GM18907 (cell line): ENCODE measurements at regions not wholly inside any gene's neighbourhood (a gene's known extent, or its start where the extent isn't known, plus 50 kb on each side); places are given as distances from the start of the nearest gene placed in this dataset.

Experiments
- ATAC-seq: cut with Tn5 transposase; IDR thresholded peaks from one replicate; pipeline ENCODE4 v1.9.1; 2021; ENCODE audit warnings: mild to moderate bottlenecking, moderate library complexity; ENCODE audit not compliant: unreplicated experiment

DNA sequence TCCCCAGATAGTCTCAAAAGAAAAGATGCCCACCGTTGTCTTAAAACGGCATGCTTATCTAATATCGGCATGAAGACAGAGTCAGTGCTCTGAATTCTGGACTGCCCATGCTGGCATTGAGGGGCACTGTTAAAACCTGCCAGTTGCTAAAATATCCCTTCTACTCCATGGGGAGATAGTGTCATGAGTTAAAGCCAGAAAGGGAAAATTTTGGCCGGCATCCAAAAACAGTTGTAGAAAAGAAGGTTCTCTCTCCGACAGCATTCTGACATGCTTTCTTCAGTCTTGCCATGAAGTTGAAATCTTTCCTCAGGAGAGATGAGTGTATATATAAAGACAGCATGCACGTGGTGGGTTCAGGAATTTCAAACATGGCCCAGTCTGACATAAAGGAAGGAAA, 401.3 kb upstream of the PIK3C3 start:
- no peak for ATAC-seq

DNA sequence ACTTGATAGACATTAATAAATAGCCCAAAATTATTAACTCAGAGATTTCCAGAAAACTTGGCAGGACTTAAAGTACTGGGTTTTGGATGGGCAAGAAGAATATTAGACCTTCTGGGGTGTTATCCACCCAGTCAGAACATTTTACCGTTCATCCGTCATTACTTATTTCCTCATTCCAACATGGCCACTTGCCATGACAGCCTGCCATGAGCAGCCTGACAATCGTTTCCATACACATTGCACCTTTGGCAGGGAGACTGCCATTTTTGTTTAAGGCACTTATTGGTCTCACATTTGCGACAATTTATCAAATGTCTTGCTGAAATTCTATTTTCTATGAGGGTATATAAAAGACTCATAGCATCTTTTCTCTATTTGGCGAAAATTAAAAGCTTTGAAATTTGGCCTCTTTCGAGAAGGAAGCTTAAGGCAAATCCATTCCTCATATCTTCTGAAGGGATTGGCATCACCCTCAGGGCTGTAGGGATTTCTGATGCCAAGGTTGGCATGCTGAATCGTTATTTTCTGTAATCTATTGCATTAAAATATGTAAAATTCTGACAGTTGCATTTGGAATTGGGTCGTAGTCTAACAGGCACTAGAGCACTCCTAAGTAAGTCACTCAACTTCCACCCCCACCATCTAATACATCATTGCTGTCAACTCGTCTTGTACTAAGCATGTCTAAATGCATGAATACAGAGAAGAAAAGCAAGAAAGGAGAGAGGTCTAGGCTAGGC, 406.3 kb upstream of the PIK3C3 start:
- no peak for ATAC-seq

DNA sequence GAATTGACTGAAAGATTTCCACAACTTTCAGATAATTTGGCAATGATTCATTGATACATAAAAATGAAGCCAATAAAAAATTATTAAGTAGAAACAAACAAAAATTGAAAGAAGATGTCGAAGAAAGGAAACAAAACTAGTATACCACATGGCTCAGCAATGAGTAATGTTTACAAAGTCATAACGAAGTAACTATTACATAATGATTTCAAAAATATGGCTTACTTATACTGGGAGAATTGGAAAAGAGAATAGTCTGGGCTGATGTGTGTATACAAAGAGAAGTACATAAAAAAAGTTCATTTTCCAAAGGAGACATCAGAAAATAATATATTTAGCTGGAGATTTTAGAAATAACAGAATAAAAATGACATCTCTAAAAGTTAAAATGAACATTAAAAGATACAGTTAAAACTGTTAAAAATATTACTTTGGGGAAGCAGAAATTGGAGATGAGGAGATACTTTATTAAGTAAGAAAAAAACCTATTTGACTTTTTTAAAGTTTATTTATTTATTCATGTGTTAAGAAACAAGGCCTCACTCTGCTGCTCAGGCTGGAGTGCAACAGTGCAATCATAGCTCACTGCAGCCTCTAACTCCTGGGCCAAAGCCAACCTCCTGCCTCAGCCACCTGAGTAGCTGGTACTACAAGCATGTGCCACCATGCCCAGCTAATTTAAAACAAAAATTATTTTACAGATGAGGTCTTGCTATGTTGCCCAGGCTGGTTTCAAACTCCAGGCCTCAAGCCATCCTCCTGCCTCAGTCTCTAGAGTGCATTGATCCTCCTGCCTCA, 409.7 kb upstream of the PIK3C3 start:
- ATAC-seq: no peak

DNA sequence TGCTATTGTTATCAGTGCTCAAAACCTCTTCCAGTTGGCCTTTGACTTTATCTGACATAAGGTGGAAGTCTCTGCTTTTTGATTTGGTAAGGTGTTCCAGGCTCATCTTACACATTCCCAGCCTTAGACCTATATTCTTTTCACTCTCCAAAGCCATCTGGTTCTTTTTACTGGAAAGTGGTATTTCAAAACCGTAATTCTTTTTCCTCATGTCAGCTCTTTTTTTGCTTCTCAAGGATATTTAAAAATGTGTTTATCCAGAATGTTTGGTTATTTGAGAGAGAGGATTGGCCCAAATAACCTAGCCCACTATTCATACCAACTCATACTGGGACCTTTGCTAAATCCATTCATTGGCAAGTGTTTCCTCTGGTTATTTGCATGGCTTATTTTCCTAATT, 411.2 kb upstream of the PIK3C3 start:
- ATAC-seq: no peak

DNA sequence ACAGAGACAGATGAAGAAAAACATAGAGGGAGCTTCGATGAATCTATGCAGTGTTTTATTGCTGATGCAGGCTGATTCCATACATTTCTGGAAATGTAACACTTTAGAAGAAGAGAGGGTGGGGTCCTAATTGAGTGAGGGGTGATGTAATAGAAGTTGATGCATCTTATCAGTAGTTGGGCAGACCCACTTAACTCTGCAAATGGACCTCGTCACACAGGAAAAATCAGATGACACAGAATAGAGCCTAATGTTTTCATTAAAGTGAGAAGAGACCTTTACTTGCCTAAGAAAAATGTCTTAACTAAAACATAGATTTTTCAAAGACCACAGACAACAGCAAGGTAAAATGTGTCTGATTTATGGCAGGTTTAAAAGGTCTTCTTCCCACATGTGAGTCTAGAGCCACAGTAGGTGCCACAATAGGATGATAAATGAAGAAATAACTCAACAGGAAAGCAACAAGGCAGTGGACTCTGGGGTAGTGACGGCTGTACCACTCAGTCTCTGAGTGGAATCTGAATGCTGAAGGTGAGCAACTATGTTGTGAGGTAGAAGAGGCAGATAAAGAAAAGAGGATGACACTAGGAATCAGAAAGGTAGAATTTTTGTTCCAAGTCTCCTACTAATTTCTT, 414.7 kb upstream of the PIK3C3 start:
- ATAC-seq: no peak

DNA sequence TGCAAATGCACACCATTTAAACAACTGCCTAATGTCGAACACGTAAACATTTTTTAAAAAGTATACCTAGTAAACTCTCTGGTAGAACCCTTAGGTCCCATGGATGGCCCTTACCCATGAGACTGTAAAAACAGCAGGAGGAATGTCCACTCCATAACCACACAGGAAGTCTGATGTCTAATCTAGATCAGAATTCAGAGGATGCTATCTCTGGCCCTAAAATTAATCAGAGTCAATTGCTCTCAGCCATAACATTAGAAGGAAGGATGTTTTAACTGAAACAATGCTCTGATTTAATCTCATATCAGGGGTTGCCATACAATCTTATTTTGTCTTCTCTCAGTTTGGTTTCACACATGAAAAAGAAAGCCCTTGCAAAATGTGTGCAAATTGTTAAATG, 416.3 kb upstream of the PIK3C3 start:
- ATAC-seq: no peak

DNA sequence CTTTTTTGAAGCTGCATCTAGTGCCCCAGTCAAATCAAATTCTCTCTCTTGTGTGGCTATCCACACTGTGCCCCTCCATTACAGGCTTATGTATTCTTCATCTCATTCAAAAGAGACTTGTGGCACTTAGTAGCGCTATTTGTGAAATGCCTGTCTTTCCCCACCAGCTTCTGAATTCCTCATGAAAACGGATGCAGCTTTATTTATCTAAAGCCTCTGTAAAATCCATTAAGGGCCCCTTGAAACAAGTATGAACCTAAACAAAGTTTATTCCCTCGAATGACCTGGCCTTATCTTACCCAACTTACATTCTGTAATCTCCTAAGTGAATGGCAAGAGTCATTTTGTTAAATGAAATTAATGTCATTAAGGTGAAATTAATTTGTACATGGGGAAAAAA, 417.4 kb upstream of the PIK3C3 start:
- no peak for ATAC-seq

DNA sequence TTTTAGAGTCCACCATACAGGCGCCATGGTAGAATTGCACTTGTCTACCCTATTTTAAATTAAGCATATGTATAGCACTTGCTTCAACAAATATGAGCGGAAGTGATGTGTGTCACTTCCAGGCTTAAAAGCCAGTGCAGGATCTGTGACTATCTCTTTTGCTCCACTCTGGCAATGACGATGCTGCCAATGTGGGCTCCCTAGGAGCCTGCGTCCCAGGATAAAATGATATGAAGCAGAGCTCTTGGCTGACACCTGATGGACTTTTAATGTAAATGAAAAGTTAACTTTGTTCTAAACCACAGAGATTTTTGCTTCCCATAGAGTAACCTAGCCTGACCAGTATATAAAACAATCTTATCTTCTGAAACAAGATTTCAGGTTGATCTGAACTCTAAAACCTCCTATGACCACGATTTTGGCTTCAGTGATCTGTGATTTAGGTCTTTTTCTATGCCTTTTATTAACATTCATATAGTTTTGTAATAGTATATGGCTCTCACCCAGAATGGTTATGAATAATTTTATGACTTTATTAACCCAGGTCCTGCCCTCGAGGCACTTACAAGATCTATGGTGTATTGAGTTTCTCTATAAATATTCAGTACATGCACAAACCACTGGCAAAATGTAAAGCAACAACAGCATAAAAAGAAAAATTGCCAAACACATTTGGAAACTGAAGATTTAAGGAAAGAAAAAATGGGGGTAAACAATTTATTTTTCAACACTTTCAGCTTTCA, 422.5 kb upstream of the PIK3C3 start:
- no peak for ATAC-seq

DNA sequence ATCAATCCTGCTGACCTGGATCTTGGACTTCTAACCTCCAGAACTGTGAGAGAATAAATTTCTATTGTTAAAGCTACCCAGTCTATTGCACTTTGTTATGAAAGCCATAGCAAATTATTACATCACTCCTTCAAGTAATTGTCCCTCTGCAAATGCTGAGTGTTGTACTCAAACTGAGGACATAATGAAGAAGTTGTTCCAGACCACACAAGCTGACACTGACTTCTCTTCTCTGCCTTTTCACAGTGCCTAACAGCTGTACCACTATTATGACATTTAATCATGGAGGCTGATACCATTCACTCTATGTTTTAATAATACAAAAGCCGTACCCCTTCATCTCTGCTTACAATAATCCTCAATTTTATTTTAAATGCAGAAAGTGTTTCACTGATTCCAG, 424.1 kb upstream of the PIK3C3 start:
- ATAC-seq: no peak

DNA sequence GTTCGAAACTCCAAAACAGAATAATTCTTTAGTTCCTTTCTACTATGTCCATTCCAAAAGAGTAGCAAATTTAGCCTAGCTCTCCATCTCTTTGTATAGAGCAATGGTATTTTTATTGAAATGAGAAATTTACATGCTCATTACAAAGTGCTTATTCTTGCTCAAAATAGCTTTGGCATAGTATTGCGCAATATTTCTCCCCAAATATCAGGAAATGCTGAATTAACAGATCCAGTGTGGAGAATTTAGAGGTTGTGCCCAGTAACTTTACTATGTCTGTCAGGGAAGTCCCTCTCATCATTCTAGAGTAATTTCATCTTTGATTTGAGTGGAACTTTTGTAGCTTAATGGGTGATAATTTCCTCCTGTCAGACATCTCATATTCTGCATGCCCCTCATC, 425.9 kb upstream of the PIK3C3 start:
- ATAC-seq: no peak

DNA sequence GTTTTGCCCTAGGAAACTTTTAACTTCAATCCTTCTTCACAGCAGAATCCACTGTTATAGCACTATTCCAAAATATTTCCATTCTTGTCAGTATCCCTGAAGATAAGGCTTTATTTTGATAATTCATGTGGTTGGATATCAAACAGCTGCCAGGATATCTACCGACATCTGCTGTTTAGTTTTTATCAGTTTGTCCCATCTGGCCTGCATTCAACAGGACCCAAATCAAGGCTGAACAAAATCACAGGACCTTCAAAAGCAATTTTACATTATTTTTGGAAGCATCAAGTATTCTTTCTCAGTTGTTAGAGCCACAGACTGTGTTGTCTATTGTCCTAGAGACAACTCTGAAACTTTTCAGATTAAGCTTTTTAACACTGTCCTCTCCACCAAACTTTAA, 429.0 kb upstream of the PIK3C3 start:
- ATAC-seq: no peak

DNA sequence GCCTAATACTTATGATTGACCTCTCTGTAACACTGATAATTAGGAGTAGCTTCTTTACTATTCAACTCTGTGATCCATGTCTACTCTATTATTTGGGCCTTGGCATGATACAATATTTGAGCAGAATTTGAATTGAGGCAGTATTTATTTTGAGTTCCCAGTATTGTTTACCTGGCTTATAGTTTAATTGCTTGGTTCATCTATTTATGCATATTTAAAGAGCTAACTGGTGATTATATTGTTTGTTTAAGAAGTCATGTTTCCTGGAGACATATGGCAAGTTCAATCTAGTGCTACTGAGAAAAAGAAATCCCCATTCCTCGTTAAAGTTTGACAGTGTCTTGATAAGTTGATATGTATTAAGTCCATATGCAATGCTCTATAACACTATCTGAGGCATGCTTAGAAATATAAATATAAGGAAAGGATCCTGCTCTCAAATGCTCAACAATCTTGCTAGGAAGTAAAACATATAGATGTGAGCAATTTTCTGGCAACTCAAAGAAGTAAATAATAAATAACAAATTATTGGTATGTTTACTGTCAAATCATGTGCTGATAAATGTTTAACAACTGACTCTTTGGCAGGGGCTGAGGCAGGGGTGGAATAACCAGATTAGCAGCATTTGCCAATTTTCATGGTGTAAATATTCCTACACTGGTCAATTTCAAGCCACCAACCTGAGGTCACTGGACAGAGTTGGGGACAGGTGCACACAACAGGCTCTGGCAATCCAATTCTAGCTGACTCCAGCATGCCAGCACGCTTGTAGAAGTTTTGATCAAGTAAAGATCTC, 430.2 kb upstream of the PIK3C3 start:
- no peak for ATAC-seq

DNA sequence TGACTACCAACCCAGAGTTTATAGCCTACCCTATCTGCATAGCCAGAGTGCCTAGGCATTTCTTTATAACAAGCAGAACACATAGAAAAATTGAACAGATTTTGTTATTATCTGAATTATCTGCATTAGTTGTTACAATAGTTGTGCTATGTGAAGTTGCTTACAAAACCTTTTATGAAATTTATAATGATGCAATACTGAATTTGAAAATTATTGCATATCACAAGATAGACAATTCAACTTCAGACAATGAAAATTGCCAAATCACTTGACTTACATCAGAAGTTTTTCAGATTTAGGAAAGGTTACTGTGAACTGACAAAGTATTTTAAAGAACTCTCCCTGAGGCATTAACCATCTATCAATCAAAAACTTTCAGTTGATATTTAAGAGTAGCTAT, 437.9 kb upstream of the PIK3C3 start:
- ATAC-seq: no peak

DNA sequence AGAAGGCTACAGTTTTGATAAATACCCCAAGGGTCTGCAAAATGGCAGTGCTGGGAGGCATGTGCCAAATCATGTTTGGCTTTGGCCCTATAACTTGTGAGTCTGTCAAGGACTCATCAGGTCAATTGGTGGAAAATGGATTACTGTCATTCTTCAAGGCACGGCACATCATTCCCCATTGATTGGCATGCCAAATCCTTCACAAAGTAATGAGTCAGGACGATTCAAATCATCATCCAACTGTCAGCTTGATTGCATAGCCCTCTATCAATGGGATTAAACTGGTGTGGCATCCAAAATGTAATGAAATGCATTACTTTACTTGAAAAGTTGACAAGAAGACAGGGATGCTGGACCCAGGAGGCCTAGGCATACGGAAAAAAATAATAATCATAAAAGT, 441.6 kb upstream of the PIK3C3 start:
- no peak for ATAC-seq

DNA sequence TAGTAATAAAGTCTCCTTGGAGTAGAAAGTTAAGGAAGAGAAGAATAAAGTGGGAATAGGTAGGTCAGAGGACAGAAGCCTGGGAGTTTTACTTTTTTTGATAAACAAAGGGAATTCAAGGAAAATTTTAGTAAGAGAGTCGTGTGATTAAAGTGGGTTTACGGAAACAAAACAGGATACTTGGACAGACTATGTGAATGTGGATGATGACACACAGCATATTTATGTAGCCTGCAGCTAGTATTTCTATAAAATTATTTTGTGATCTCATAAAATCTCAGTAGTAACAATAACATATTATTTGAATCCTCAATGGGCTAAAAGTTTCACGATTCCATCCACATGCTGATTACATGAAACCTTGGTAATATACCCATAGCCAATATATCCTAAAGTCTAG, 450.7 kb upstream of the PIK3C3 start:
- no peak for ATAC-seq

DNA sequence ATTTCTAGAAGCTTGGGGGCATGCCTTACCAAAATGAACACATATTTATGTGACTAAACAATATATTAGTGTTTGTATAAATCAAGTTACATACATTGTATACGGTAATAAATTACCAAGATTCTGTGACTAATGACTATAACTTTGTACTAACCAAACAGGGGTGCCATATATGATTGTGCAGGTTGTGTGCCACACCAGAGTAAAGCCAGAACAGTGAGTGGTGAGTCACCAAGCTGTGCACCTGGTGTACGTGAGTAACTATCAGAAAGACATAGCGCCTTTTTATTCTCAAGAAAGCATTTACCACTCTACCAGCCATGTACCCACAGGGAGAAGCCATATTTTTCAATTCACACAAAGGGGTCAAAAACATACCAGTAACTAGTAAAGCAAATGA, 453.2 kb upstream of the PIK3C3 start:
- no peak for ATAC-seq

DNA sequence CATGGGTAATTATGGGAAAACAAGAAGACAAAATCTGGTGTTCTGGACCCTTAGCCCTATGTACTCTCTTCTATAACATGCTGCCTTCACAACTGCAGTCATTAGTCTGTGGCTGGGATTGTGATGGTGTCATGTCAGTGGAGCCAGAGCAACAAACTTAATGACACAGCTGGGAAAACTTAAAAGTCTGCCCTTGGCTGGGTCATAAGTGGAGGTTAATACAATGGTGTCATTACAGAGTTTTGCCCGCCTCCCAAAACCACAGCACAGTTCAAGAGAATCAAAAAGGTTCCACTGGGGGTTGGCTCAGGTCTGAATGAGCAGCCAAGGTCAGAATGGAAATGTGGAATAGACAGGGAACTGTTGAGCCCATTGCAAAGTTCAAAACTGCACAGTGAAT, 455.7 kb upstream of the PIK3C3 start:
- ATAC-seq: no peak

DNA sequence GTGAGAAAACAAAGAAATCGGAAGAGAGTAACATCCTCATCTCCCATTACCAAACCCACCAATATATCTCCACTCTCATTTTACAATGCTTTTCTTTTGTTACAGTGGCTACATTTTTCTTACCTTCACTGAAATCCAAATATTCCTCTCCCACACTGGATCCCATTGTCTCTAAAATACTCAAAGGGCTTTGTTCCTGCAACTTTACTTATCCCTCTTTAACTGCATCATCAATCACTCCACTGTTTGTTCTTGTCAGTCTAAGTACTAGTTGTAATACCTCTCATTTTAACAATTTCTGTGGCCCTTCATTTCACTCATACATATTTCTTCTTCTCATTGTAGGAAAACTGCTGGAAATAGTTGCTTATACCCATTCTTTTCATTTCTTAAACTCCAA, 464.2 kb upstream of the PIK3C3 start:
- ATAC-seq: no peak

DNA sequence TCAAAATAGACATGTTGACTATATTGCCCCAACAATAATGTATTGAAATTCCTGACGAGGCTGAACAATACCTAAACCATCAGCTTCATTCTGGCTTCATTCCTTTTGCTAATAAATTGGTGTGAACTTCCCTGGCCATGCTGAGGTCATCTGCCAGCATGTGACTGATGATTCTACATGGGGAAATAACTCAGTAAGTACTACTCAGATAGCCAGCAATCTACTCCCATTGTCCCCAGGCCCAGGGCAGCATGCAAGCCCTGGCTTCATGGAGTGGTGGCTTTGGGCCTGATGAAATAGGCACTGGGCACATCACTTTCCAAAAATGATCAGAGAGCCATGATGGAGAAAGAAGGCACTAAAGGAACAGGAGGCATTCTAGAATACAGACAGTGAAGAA, 468.5 kb upstream of the PIK3C3 start:
- no peak for ATAC-seq

DNA sequence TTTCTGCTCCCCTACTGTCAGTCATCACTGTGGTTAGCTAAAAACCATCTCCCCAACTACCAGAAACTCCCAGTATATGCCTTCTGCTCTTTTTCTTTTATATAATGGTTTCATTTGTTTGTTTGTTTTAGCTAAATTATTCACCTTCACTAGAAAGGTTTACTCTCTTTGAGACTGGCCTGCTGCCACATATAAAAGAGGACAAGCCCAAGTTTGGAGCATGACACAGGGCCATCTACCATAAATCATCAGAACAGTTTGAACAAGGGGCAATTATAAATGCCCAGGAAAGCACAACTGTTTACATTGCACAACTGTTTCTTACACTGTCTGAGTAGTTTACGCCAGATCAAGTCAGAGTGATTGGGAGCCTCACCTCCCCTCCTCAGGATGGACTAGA, 471.0 kb upstream of the PIK3C3 start:
- ATAC-seq: no peak

DNA sequence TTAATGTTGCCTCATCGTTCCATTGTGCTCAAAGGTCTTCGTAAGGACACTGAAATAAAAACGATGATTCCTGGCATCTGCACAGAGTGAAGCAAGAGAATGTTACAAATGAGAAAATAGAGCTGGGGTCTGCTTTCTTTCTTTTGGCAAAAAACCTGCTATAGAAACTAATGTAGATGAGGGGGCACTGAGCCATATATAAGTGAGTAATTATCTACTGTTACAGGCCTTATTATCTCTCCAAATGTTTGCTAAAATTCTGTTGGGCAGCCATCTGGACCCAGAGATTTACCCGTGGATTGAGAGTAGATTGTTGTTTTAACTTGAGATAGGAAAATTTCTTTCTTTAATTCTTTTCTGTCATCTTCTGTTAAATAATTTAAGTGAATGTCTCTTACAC, 472.5 kb upstream of the PIK3C3 start:
- no peak for ATAC-seq
